ENCODE measurements at regions not wholly inside any gene's neighbourhood (a gene's known extent, or its start where the extent isn't known, plus 50 kb on each side); places are given as distances from the start of the nearest gene placed in this dataset.
A peak's percentile ranks its signal among the peaks of the same experiment; 100 is the strongest.

DNA sequence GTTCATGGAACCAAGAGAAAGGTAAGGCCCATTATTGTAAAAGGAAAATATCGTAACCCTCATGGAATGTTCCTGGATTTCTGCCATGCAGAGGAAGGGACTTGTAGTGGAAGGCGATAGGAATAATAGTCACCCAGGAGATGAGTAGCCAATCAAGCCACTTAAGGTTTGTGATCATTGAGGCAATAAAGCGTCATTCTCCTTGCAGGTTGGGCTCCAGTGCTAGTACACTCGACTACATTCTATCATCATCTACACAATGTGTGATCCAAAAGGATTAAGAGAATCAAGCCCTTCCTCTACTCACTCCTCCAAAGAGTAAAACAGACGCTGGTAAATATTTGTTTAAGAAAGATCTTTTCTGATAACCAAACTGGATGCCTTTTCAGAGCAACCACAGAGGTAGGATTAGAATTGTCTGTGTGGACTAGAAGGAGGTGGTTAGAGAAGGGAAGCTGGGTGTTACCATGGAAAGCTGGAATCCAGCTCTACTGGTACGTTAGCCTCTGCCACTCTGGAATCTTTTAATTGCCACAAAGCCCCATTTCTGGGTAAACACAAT lies 245.7 kb downstream of the IKZF2 start:
- 42 to 54% methylated on average over 6 of the region's 6 CpGs for WGBS, 2 donors
- Histone ChIP-seq H3K9me3 (ENCODE audit: control insufficient read depth in 2 of 2, insufficient read depth in 1 of 2, low read depth in 1 of 2, low read length in 1 of 2) (no peaks in the 10 kb centered on the region), H3K27ac (ENCODE audit: low read depth in 2 of 2, low read length in 1 of 2) (peak overlapping the region; percentile 34 to 92), H3K4me3 (ENCODE audit: low read depth in 1 of 2, low read length in 2 of 2) (no peak overlapping the region), H3K36me3 (ENCODE audit: control insufficient read depth in 2 of 2, insufficient read depth in 2 of 2, low read length in 1 of 2) (no peaks in the 10 kb centered on the region), H3K27me3 (ENCODE audit: control insufficient read depth in 1 of 2, insufficient read depth in 2 of 2, low read length in 2 of 2) (no peaks in the 10 kb centered on the region), H3K4me1 (ENCODE audit: control insufficient read depth in 2 of 2, insufficient read depth in 2 of 2, low read length in 1 of 2) (no peaks in the 10 kb centered on the region)

DNA sequence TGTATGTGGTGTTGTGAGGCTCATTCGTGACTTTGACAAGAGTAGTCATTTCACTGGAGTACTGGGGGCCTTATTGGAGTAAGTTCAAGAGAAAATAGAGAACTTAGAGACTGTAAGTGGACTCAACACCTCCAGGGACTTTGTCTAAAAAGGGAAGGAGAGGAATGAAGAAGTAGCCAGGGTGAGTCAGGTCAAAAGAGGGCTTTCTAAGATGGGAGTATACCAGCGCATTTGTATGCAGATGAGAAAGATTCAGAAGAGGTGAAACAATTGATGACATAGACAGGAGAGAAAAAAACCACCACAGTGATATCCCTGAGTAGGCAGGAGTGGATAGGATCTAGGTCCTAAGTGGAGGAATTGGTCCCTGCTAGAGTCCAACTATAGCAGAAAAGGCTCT lies 246.8 kb downstream of the IKZF2 start:
- Histone ChIP-seq H3K4me1 (ENCODE audit: control insufficient read depth in 2 of 2, insufficient read depth in 2 of 2, low read length in 1 of 2) (no peaks in the 10 kb centered on the region), H3K27me3 (ENCODE audit: control insufficient read depth in 1 of 2, insufficient read depth in 2 of 2, low read length in 2 of 2) (no peaks in the 10 kb centered on the region), H3K4me3 (ENCODE audit: low read depth in 1 of 2, low read length in 2 of 2) (no peak overlapping the region), H3K27ac (ENCODE audit: low read depth in 2 of 2, low read length in 1 of 2) (peak overlapping the region; percentile 63 to 65), H3K36me3 (ENCODE audit: control insufficient read depth in 2 of 2, insufficient read depth in 2 of 2, low read length in 1 of 2) (no peaks in the 10 kb centered on the region), H3K9me3 (ENCODE audit: control insufficient read depth in 2 of 2, insufficient read depth in 1 of 2, low read depth in 1 of 2, low read length in 1 of 2) (no peaks in the 10 kb centered on the region)
- WGBS, 2 donors = 84 to 85% methylated on average over 2 of the region's 2 CpGs

DNA sequence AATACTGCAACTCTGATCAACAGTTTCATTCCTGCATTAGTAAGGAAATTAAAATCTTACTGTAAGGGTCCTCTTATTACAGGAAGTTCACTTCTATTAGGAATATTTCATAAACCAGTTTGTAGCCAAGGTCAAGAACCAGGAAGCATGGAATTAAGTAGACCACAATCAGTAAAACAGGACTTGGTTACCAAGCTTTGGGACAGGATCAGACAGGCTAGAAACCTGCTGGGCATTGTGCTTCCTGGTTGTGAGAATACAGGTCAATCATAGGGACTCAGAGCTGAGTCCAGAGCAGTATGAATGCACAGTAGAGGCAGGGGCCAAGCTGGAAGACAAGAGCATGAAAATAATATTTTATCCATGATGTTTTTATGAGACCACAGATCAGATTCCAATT lies 248.0 kb downstream of the IKZF2 start:
- Histone ChIP-seq H3K4me1 (ENCODE audit: control insufficient read depth in 2 of 2, insufficient read depth in 2 of 2, low read length in 1 of 2) (no peaks in the 10 kb centered on the region), H3K9me3 (ENCODE audit: control insufficient read depth in 2 of 2, insufficient read depth in 1 of 2, low read depth in 1 of 2, low read length in 1 of 2) (no peaks in the 10 kb centered on the region), H3K27ac (ENCODE audit: low read depth in 2 of 2, low read length in 1 of 2) (peak overlapping the region; percentile 11 to 82), H3K4me3 (ENCODE audit: low read depth in 1 of 2, low read length in 2 of 2) (no peak overlapping the region), H3K36me3 (ENCODE audit: control insufficient read depth in 2 of 2, insufficient read depth in 2 of 2, low read length in 1 of 2) (no peaks in the 10 kb centered on the region), H3K27me3 (ENCODE audit: control insufficient read depth in 1 of 2, insufficient read depth in 2 of 2, low read length in 2 of 2) (no peaks in the 10 kb centered on the region)

DNA sequence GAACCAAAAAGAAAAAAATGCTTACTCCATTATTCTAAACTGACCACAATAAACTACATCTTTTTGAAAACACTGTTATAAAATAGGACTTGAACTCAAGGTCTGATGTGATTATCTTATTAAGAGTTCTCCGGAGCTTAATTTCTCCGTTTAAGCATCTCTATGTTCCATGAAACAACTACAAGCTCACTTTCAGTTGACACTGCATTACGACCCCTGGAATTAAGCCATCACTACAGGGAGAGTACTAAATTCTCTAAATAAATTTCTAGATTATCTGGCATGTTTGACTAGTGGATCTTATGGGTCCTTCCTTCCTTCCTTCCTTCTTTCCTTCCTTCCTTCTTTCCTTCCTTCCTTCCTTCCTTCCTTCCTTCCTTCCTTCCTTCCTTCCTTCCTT lies 249.0 kb downstream of the IKZF2 start:
- Histone ChIP-seq H3K4me1 (ENCODE audit: control insufficient read depth in 2 of 2, insufficient read depth in 2 of 2, low read length in 1 of 2) (no peaks in the 10 kb centered on the region), H3K4me3 (ENCODE audit: low read depth in 1 of 2, low read length in 2 of 2) (no peak overlapping the region), H3K36me3 (ENCODE audit: control insufficient read depth in 2 of 2, insufficient read depth in 2 of 2, low read length in 1 of 2) (no peaks in the 10 kb centered on the region), H3K9me3 (ENCODE audit: control insufficient read depth in 2 of 2, insufficient read depth in 1 of 2, low read depth in 1 of 2, low read length in 1 of 2) (no peaks in the 10 kb centered on the region), H3K27me3 (ENCODE audit: control insufficient read depth in 1 of 2, insufficient read depth in 2 of 2, low read length in 2 of 2) (no peaks in the 10 kb centered on the region), H3K27ac (ENCODE audit: low read depth in 2 of 2, low read length in 1 of 2) (peak overlapping the region in 1 of 2 donors; percentile 25)
- 71 to 72% methylated on average over 3 of the region's 3 CpGs for WGBS, 2 donors

DNA sequence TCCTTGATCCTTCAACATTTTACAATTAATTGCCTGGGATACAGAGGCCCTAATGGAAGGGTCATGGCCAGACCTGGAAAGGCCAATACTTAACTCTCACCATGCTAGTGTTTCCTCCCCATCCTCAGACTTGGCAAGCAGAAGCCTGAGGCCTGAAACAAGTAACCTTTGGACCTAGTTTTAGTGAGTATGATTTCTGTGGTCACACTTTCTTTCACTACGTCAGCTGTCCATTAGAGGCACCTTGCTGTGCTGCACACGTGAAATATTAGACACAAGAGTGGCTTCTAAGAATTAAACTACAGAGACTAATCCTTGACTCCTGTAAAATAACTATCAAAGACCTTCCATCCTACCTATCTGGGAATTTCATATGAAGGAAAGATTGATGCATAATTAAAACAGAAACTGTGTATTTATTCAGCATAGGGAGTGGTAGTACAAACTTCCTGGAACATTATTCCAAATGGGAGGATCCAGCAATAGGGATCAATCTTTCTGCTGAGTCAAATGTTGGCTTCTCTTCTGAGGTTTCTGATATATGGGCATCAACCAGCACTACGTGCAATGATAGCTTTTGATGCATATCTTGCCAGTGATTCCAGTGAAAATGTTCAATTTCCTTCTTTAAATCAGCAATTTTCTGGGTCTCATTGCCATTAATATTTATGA lies 249.7 kb downstream of the IKZF2 start:
- Histone ChIP-seq H3K36me3 (ENCODE audit: control insufficient read depth in 2 of 2, insufficient read depth in 2 of 2, low read length in 1 of 2) (no peaks in the 10 kb centered on the region), H3K27me3 (ENCODE audit: control insufficient read depth in 1 of 2, insufficient read depth in 2 of 2, low read length in 2 of 2) (no peaks in the 10 kb centered on the region), H3K4me3 (ENCODE audit: low read depth in 1 of 2, low read length in 2 of 2) (no peak overlapping the region), H3K4me1 (ENCODE audit: control insufficient read depth in 2 of 2, insufficient read depth in 2 of 2, low read length in 1 of 2) (no peaks in the 10 kb centered on the region), H3K27ac (ENCODE audit: low read depth in 2 of 2, low read length in 1 of 2) (peak overlapping the region; percentile 95), H3K9me3 (ENCODE audit: control insufficient read depth in 2 of 2, insufficient read depth in 1 of 2, low read depth in 1 of 2, low read length in 1 of 2) (no peaks in the 10 kb centered on the region)
- WGBS, 2 donors = 39 to 47% methylated on average over 3 of the region's 3 CpGs

DNA sequence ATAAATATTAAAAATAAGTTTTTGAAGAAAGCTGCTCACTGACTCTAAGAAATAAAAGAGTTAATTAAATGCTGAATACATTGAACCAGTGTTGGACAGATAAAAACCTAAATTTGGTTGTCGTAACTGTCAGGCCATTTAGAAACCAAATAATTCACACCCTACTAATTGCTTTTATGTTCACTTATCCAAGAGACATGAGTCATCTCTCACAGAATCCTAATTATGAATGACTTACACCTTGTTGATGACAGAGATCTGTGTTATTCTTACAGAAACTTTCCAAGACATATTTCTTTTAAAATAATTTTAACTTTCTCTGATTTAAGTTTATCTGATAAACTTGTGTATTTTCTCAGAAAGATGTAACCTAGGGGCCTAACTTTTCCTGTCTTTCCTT lies 250.7 kb downstream of the IKZF2 start:
- WGBS, 2 donors = 47 to 50% methylated on average over 1 of the region's 1 CpG
- Histone ChIP-seq H3K4me3 (ENCODE audit: low read depth in 1 of 2, low read length in 2 of 2) (no peak overlapping the region), H3K36me3 (ENCODE audit: control insufficient read depth in 2 of 2, insufficient read depth in 2 of 2, low read length in 1 of 2) (no peaks in the 10 kb centered on the region), H3K27ac (ENCODE audit: low read depth in 2 of 2, low read length in 1 of 2) (peak overlapping the region; percentile 65 to 95), H3K4me1 (ENCODE audit: control insufficient read depth in 2 of 2, insufficient read depth in 2 of 2, low read length in 1 of 2) (no peaks in the 10 kb centered on the region), H3K27me3 (ENCODE audit: control insufficient read depth in 1 of 2, insufficient read depth in 2 of 2, low read length in 2 of 2) (no peaks in the 10 kb centered on the region), H3K9me3 (ENCODE audit: control insufficient read depth in 2 of 2, insufficient read depth in 1 of 2, low read depth in 1 of 2, low read length in 1 of 2) (no peaks in the 10 kb centered on the region)

DNA sequence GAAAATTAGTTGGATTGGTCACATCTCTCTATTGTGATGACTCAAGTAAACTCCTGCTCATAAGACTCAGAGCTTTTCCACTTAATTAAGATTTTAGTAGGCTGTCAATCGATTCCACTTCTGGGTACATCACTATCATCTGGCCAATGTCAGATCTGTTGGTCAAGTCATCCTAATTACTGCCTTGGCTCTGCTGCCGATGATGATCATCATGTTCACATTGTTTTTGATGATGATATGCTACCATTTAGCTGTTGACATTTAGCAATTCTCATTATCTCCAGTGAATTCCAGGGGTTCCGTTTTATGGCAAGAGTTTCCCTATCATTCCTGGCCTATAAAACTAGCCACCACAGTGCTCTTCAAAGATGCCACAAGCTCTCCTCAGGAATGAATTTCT lies 253.4 kb downstream of the IKZF2 start:
- H3K36me3 ChIP-seq (ENCODE audit: control insufficient read depth in 2 of 2, insufficient read depth in 2 of 2, low read length in 1 of 2) = no peaks in the 10 kb centered on the region
- H3K4me1 ChIP-seq (ENCODE audit: control insufficient read depth in 2 of 2, insufficient read depth in 2 of 2, low read length in 1 of 2) = no peaks in the 10 kb centered on the region
- WGBS, 2 donors = 93% methylated on average over 3 of the region's 3 CpGs
- H3K27ac ChIP-seq (ENCODE audit: low read depth in 2 of 2, low read length in 1 of 2) = no peak overlapping the region
- no peaks in the 10 kb centered on the region for H3K9me3 ChIP-seq (ENCODE audit: control insufficient read depth in 2 of 2, insufficient read depth in 1 of 2, low read depth in 1 of 2, low read length in 1 of 2)
- no peak overlapping the region for H3K4me3 ChIP-seq (ENCODE audit: low read depth in 1 of 2, low read length in 2 of 2)
- H3K27me3 ChIP-seq (ENCODE audit: control insufficient read depth in 1 of 2, insufficient read depth in 2 of 2, low read length in 2 of 2) = no peaks in the 10 kb centered on the region

DNA sequence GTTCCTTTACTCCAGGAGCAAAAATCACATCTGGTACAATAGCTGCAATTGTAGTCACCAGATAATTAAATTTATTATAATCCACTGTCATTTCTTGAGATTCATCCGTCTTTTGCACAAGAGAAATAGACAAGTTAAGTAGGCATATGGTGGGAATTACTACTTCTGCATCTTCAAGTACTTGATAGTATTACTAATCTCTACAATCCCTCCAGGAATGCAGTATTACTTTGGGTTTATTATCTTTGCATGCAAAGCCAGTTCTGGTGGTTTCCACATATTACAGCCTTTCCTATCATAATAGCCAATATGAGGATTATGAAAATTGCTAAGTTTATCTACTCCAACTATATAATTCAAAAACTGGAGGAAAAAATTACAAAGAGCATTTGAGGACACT lies 254.1 kb downstream of the IKZF2 start:
- Histone ChIP-seq H3K4me1 (ENCODE audit: control insufficient read depth in 2 of 2, insufficient read depth in 2 of 2, low read length in 1 of 2) (no peaks in the 10 kb centered on the region), H3K4me3 (ENCODE audit: low read depth in 1 of 2, low read length in 2 of 2) (no peak overlapping the region), H3K9me3 (ENCODE audit: control insufficient read depth in 2 of 2, insufficient read depth in 1 of 2, low read depth in 1 of 2, low read length in 1 of 2) (no peaks in the 10 kb centered on the region), H3K27ac (ENCODE audit: low read depth in 2 of 2, low read length in 1 of 2) (no peak overlapping the region), H3K27me3 (ENCODE audit: control insufficient read depth in 1 of 2, insufficient read depth in 2 of 2, low read length in 2 of 2) (no peaks in the 10 kb centered on the region), H3K36me3 (ENCODE audit: control insufficient read depth in 2 of 2, insufficient read depth in 2 of 2, low read length in 1 of 2) (no peaks in the 10 kb centered on the region)
- WGBS, 2 donors = 73 to 84% methylated on average over 1 of the region's 1 CpG

DNA sequence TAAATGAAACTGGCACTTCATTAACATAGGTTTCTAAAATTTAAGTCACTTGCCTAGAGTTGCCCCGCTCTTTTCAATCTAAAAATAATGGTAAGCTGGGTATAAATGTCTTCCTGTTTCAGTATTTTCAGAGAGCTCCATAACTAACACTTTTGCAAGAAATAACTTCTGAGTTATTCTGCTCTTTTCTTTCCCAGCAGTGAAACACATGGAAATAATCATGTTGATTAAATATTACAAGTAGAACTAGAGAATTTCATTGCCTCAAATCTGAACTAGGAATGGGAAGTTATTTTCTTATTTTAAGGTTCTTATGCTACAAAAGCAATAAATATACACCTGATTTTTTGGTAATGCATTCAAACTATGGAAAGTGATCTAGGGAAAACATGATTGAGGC lies 257.4 kb downstream of the IKZF2 start:
- WGBS, 2 donors = 85 to 98% methylated on average over 1 of the region's 1 CpG
- no peaks in the 10 kb centered on the region for H3K27me3 ChIP-seq (ENCODE audit: control insufficient read depth in 1 of 2, insufficient read depth in 2 of 2, low read length in 2 of 2)
- no peaks in the 10 kb centered on the region for H3K4me1 ChIP-seq (ENCODE audit: control insufficient read depth in 2 of 2, insufficient read depth in 2 of 2, low read length in 1 of 2)
- H3K27ac ChIP-seq (ENCODE audit: low read depth in 2 of 2, low read length in 1 of 2) = no peak overlapping the region
- no peaks in the 10 kb centered on the region for H3K36me3 ChIP-seq (ENCODE audit: control insufficient read depth in 2 of 2, insufficient read depth in 2 of 2, low read length in 1 of 2)
- H3K9me3 ChIP-seq (ENCODE audit: control insufficient read depth in 2 of 2, insufficient read depth in 1 of 2, low read depth in 1 of 2, low read length in 1 of 2) = no peaks in the 10 kb centered on the region
- no peak overlapping the region for H3K4me3 ChIP-seq (ENCODE audit: low read depth in 1 of 2, low read length in 2 of 2)

DNA sequence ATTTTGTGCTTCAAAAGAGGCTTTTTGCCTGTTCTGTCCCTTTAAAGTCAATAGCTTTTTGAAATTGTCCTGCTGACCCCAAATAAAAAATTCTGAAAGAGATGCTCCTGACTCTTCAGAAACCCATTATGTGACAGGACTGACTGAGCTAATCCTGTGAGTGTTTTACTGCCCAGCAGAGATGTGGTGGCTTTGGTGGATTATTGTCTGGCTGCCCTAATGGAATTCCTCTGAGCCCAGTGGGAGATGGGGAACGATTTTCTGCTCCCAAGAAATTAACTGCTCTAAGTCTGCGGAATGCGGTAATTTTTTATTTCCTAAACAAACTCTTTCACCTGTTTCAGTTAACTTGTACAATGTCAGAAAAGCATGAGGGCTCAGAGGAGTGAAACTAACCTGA lies 258.2 kb downstream of the IKZF2 start:
- Histone ChIP-seq H3K9me3 (ENCODE audit: control insufficient read depth in 2 of 2, insufficient read depth in 1 of 2, low read depth in 1 of 2, low read length in 1 of 2) (no peaks in the 10 kb centered on the region), H3K27me3 (ENCODE audit: control insufficient read depth in 1 of 2, insufficient read depth in 2 of 2, low read length in 2 of 2) (no peaks in the 10 kb centered on the region), H3K36me3 (ENCODE audit: control insufficient read depth in 2 of 2, insufficient read depth in 2 of 2, low read length in 1 of 2) (no peaks in the 10 kb centered on the region), H3K4me3 (ENCODE audit: low read depth in 1 of 2, low read length in 2 of 2) (no peak overlapping the region), H3K27ac (ENCODE audit: low read depth in 2 of 2, low read length in 1 of 2) (no peak overlapping the region), H3K4me1 (ENCODE audit: control insufficient read depth in 2 of 2, insufficient read depth in 2 of 2, low read length in 1 of 2) (no peaks in the 10 kb centered on the region)
- WGBS, 2 donors = 79% methylated on average over 3 of the region's 3 CpGs

Measured in esophagus (tissue), 2 donors.